ENCODE measurements at regions not wholly inside any gene's neighbourhood (a gene's known extent, or its start where the extent isn't known, plus 50 kb on each side); places are given as distances from the start of the nearest gene placed in this dataset.

DNA sequence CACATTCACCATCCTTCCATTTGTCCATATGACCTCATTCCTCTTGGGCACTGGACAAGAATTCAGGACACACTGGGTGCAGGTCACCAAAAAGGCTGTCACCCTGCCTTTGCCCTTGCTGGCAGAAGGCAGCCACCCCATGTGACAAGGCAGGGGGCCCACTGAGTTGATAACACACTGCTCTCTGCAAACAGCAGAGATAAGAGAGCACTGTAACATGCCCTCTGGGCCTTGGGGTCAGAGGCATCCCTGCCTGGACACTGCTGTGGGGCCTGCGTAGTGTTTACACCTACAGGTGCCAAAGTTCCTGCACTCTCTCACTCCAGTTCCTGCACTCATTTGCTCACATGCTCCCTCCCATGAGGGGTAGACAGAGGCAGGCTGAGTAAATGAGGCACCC lies 344.7 kb upstream of the TCF4 start (continued):
- TF ChIP-seq, protein P1, sequence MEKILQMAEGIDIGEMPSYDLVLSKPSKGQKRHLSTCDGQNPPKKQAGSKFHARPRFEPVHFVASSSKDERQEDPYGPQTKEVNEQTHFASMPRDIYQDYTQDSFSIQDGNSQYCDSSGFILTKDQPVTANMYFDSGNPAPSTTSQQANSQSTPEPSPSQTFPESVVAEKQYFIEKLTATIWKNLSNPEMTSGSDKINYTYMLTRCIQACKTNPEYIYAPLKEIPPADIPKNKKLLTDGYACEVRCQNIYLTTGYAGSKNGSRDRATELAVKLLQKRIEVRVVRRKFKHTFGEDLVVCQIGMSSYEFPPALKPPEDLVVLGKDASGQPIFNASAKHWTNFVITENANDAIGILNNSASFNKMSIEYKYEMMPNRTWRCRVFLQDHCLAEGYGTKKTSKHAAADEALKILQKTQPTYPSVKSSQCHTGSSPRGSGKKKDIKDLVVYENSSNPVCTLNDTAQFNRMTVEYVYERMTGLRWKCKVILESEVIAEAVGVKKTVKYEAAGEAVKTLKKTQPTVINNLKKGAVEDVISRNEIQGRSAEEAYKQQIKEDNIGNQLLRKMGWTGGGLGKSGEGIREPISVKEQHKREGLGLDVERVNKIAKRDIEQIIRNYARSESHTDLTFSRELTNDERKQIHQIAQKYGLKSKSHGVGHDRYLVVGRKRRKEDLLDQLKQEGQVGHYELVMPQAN (conservative IDR thresholded peaks at IDR 0.05): no peak
- no peak for TF ChIP-seq MYB (IDR thresholded peaks at IDR 0.05; ENCODE audit: borderline replicate concordance, low read depth, low read length)
- no peak for TF ChIP-seq PML (IDR thresholded peaks at IDR 0.05; ENCODE audit: low read length)

DNA sequence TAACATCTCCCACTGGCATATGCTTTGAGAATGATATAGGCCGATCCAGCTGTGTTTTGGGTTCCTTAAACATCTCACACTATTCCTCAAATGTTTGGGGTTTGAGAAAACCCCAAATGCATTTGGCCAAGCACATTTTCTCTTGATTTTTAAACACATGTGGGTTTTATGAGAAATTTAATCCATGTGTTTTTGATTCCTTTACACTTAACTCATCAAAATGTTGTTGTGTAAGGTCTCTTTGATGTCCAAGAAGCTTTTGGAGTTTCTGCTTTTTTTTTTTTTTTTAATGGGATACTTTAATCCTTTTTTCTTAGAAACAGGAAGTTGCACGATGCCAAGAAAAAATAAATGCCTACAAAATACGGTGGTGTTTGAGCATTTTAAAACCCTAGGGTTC lies 339.8 kb upstream of the TCF4 start:
- no peak overlapping the region for H3K27ac ChIP-seq (ENCODE audit: control insufficient read depth, insufficient read depth)
- H3K4me1 ChIP-seq (ENCODE audit: control insufficient read depth, insufficient read depth, low read length): no peaks in the 10 kb centered on the region
- H3K4me2 ChIP-seq (ENCODE audit: control insufficient read depth, insufficient read depth): no peak overlapping the region
- FAIRE-seq (no peak), DNase-seq (ENCODE audit: low read depth, low spot score) (no peak), ATAC-seq (no peak)
- ChIA-PET POLR2A (no interaction called here), SMC1A (ENCODE audit: uncharacterized antibody, unreplicated experiment) (interaction anchor here (0.6 kb wide), 1 partner anchor 585 kb away, joined by 3 read pairs; no protein-coding TSS in a partner anchor), CTCF (no interaction called here), RAD21 (ENCODE audit: unreplicated experiment) (no interaction called here)
- no peaks in the 10 kb centered on the region for H3K36me3 ChIP-seq (ENCODE audit: control insufficient read depth in 2 of 2, insufficient read depth in 2 of 2, low read length in 1 of 2)
- H2AFZ ChIP-seq (ENCODE audit: control insufficient read depth, low read depth, low read length): no peak overlapping the region
- 9% methylated on average over 3 of the region's 3 CpGs for WGBS (ENCODE audit: insufficient coverage, insufficient replicate concordance, low lambda C conversion rate, missing lambda C conversion rate)
- BruUV-seq (replicated peaks): no TSS peak
- no peak overlapping the region for H3K9ac ChIP-seq (ENCODE audit: control insufficient read depth, insufficient read depth, low read length)
- H3K79me2 ChIP-seq (ENCODE audit: control insufficient read depth, insufficient read depth, low read length): no peaks in the 10 kb centered on the region
- no peaks in the 10 kb centered on the region for H3K27me3 ChIP-seq (replicated peaks in 1 of 2; ENCODE audit: control insufficient read depth in 2 of 2, insufficient read depth in 2 of 2, low read length in 1 of 2)
- no peaks in the 10 kb centered on the region for H3K9me3 ChIP-seq (replicated peaks; ENCODE audit: control insufficient read depth, insufficient read depth, low read length)
- H3K4me3 ChIP-seq: no peak overlapping the region
- intact Hi-C loops (cut with micrococcal nuclease; ENCODE audit: unreplicated experiment): no loop called here
- in situ Hi-C loops (cut with MboI): no loop called here
- H4K20me1 ChIP-seq (ENCODE audit: control insufficient read depth, insufficient read depth): no peaks in the 10 kb centered on the region
- TF ChIP-seq SIX5 (IDR thresholded peaks at IDR 0.05; ENCODE audit: low read depth, low read length, severe bottlenecking) (no peak), ZSCAN29 (IDR thresholded peaks at IDR 0.05) (no peak), NR2C1 (IDR thresholded peaks at IDR 0.05) (no peak), SP1 (IDR thresholded peaks at IDR 0.05; ENCODE audit: low read depth, low read length) (no peak), ZNF217 (IDR thresholded peaks at IDR 0.05) (no peak), EGR1 (IDR thresholded peaks at IDR 0.05; ENCODE audit: borderline replicate concordance in 1 of 2, low read depth in 2 of 2, low read length in 2 of 2) (no peak), MTA2 (IDR thresholded peaks at IDR 0.05; ENCODE audit: low read depth) (no peak), MYC (IDR thresholded peaks at IDR 0.05; ENCODE audit: insufficient read depth, insufficient read length, insufficient replicate concordance, low read length, severe bottlenecking) (no peak)
- TF ChIP-seq, protein P2, sequence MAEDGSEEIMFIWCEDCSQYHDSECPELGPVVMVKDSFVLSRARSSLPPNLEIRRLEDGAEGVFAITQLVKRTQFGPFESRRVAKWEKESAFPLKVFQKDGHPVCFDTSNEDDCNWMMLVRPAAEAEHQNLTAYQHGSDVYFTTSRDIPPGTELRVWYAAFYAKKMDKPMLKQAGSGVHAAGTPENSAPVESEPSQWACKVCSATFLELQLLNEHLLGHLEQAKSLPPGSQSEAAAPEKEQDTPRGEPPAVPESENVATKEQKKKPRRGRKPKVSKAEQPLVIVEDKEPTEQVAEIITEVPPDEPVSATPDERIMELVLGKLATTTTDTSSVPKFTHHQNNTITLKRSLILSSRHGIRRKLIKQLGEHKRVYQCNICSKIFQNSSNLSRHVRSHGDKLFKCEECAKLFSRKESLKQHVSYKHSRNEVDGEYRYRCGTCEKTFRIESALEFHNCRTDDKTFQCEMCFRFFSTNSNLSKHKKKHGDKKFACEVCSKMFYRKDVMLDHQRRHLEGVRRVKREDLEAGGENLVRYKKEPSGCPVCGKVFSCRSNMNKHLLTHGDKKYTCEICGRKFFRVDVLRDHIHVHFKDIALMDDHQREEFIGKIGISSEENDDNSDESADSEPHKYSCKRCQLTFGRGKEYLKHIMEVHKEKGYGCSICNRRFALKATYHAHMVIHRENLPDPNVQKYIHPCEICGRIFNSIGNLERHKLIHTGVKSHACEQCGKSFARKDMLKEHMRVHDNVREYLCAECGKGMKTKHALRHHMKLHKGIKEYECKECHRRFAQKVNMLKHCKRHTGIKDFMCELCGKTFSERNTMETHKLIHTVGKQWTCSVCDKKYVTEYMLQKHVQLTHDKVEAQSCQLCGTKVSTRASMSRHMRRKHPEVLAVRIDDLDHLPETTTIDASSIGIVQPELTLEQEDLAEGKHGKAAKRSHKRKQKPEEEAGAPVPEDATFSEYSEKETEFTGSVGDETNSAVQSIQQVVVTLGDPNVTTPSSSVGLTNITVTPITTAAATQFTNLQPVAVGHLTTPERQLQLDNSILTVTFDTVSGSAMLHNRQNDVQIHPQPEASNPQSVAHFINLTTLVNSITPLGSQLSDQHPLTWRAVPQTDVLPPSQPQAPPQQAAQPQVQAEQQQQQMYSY (CRISPR knock-in tag; IDR thresholded peaks at IDR 0.05): no peak
- TF ChIP-seq, protein P3, sequence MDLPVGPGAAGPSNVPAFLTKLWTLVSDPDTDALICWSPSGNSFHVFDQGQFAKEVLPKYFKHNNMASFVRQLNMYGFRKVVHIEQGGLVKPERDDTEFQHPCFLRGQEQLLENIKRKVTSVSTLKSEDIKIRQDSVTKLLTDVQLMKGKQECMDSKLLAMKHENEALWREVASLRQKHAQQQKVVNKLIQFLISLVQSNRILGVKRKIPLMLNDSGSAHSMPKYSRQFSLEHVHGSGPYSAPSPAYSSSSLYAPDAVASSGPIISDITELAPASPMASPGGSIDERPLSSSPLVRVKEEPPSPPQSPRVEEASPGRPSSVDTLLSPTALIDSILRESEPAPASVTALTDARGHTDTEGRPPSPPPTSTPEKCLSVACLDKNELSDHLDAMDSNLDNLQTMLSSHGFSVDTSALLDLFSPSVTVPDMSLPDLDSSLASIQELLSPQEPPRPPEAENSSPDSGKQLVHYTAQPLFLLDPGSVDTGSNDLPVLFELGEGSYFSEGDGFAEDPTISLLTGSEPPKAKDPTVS (IDR thresholded peaks at IDR 0.05; ENCODE audit: low read depth, low read length): no peak
- TF ChIP-seq, protein P4, sequence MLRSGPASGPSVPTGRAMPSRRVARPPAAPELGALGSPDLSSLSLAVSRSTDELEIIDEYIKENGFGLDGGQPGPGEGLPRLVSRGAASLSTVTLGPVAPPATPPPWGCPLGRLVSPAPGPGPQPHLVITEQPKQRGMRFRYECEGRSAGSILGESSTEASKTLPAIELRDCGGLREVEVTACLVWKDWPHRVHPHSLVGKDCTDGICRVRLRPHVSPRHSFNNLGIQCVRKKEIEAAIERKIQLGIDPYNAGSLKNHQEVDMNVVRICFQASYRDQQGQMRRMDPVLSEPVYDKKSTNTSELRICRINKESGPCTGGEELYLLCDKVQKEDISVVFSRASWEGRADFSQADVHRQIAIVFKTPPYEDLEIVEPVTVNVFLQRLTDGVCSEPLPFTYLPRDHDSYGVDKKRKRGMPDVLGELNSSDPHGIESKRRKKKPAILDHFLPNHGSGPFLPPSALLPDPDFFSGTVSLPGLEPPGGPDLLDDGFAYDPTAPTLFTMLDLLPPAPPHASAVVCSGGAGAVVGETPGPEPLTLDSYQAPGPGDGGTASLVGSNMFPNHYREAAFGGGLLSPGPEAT (IDR thresholded peaks at IDR 0.05; ENCODE audit: low read depth): no peak
